ENCODE measurements at regions not wholly inside any gene's neighbourhood (a gene's known extent, or its start where the extent isn't known, plus 50 kb on each side); places are given as distances from the start of the nearest gene placed in this dataset.

DNA sequence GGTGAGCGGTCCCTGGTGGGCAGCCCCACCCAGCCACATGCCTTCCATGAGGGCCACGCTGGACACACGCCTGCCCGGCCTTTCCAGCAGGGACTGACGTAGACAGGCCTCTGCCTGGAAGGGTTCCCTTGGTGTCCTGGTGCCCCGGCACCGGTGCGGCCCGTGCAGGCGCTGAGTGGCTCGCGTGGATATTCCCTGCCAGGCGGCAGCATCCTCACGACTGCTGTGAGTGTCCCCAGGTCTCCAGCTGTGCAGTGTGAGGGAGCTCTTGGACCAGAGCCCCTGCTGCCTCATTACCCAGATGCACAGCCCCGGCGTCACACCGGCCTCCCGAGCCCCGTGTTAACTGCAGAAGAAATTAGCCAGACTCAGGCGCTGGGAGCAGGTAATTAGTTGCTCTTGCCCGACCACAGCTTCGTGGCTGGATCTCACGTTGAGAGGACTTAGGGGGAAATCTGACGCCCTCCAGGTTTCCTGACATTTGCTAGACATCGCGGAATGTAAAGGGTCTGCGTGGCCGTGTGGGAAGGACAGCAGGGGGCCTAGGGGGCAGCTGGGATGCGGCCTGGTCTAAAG lies 1196.3 kb downstream of the BRD1 start:
- Histone ChIP-seq H3K9me3 (ENCODE audit: control insufficient read depth, insufficient read depth, low read length) (peaks cover 54% of the 10 kb centered on the region), H3K56ac (ENCODE audit: extremely low read depth, insufficient read depth, low read length) (no peak overlapping the region), H3K18ac (ENCODE audit: low read depth, low read length) (no peak overlapping the region), H3K36me3 (ENCODE audit: control insufficient read depth, insufficient read depth, low read length) (no peaks in the 10 kb centered on the region), H3K4ac (ENCODE audit: low read depth, low read length) (no peak overlapping the region), H3K14ac (replicated peaks; ENCODE audit: low read depth, low read length) (no peak overlapping the region), H4K20me1 (ENCODE audit: insufficient read depth, low read length) (no peaks in the 10 kb centered on the region), H2AK5ac (ENCODE audit: low read depth, low read length) (no peak overlapping the region), H3K4me1 (ENCODE audit: control insufficient read depth, insufficient read depth, low read length) (no peaks in the 10 kb centered on the region), H3K23ac (ENCODE audit: low read depth, low read length) (no peak overlapping the region), H3K79me1 (ENCODE audit: low read depth in 1 of 2, low read length in 2 of 2) (no peaks in the 10 kb centered on the region), H4K5ac (ENCODE audit: low read depth, low read length) (no peak overlapping the region), H2BK5ac (ENCODE audit: low read depth, low read length, poor library complexity, severe bottlenecking) (no peak overlapping the region), H3K27ac (ENCODE audit: insufficient read depth, low read length) (no peak overlapping the region), H4K91ac (ENCODE audit: insufficient read depth, low read depth, low read length) (no peak overlapping the region), H2BK120ac (ENCODE audit: low read depth, low read length) (no peak overlapping the region), H2AK9ac (replicated peaks; ENCODE audit: low read depth, low read length, poor library complexity) (no peak overlapping the region), H3K9ac (ENCODE audit: low read depth, low read length) (no peak overlapping the region), H2BK20ac (ENCODE audit: low read depth, low read length) (no peak overlapping the region), H3K9me1 (ENCODE audit: insufficient read depth, low read length) (no peaks in the 10 kb centered on the region), H3K4me3 (ENCODE audit: insufficient read depth, low read depth, low read length) (no peak overlapping the region), H2BK15ac (ENCODE audit: low read depth, low read length) (no peak overlapping the region), H4K8ac (ENCODE audit: low read depth in 2 of 2, low read length in 2 of 2) (no peak overlapping the region), H3K4me2 (ENCODE audit: low read depth, low read length) (no peak overlapping the region), H2AFZ (replicated peaks; ENCODE audit: low read length, poor library complexity) (no peak overlapping the region), H3K27me3 (ENCODE audit: control insufficient read depth, insufficient read depth, low read length) (no peaks in the 10 kb centered on the region)
- intact Hi-C loops (cut with micrococcal nuclease) (no loop called here), dilution Hi-C loops (cut with HindIII; ENCODE audit: low sequenced_read_pairs, unreplicated experiment) (no loop called here), in situ Hi-C loops (cut with MboI; ENCODE audit: low sequenced_read_pairs) (no loop called here)
- no peak for ATAC-seq (ENCODE audit: low read depth)
- POLR2A ChIA-PET (ENCODE audit: unreplicated experiment) = no interaction called here
- BruUV-seq (replicated peaks) = no TSS peak
- DNase-seq = no peak
- TF ChIP-seq, protein P1, sequence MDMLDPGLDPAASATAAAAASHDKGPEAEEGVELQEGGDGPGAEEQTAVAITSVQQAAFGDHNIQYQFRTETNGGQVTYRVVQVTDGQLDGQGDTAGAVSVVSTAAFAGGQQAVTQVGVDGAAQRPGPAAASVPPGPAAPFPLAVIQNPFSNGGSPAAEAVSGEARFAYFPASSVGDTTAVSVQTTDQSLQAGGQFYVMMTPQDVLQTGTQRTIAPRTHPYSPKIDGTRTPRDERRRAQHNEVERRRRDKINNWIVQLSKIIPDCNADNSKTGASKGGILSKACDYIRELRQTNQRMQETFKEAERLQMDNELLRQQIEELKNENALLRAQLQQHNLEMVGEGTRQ (IDR thresholded peaks at IDR 0.05; ENCODE audit: low read depth, low read length) = no peak
- TF ChIP-seq MAFK (IDR thresholded peaks at IDR 0.05; ENCODE audit: low read depth, low read length) = no peak
- TF ChIP-seq BHLHE40 (IDR thresholded peaks at IDR 0.05; ENCODE audit: low read depth, low read length) = no peak
- no peak for TF ChIP-seq MAZ (IDR thresholded peaks at IDR 0.05; ENCODE audit: borderline replicate concordance, low read depth, low read length)
- TF ChIP-seq, protein P2, sequence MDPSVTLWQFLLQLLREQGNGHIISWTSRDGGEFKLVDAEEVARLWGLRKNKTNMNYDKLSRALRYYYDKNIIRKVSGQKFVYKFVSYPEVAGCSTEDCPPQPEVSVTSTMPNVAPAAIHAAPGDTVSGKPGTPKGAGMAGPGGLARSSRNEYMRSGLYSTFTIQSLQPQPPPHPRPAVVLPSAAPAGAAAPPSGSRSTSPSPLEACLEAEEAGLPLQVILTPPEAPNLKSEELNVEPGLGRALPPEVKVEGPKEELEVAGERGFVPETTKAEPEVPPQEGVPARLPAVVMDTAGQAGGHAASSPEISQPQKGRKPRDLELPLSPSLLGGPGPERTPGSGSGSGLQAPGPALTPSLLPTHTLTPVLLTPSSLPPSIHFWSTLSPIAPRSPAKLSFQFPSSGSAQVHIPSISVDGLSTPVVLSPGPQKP (IDR thresholded peaks at IDR 0.05; ENCODE audit: borderline replicate concordance, low read depth, low read length) = no peak
- no peak for TF ChIP-seq RFX5 (IDR thresholded peaks at IDR 0.05; ENCODE audit: low read depth, low read length)
- TF ChIP-seq FOS (IDR thresholded peaks at IDR 0.05; ENCODE audit: low read depth, low read length) = no peak
- TF ChIP-seq SMC3 (IDR thresholded peaks at IDR 0.05; ENCODE audit: low read depth, low read length) = no peak
- TF ChIP-seq CTCF (conservative IDR thresholded peaks at IDR 0.05; ENCODE audit: low read depth, low read length) = no peak
- TF ChIP-seq RCOR1 (IDR thresholded peaks at IDR 0.05; ENCODE audit: insufficient replicate concordance, low read length) = no peak
- TF ChIP-seq CHD1 (IDR thresholded peaks at IDR 0.05; ENCODE audit: low read depth, low read length) = no peak
- TF ChIP-seq NFE2L2 (IDR thresholded peaks at IDR 0.05; ENCODE audit: low read depth, low read length) = no peak
- TF ChIP-seq CEBPB (IDR thresholded peaks at IDR 0.05; ENCODE audit: low read depth, low read length) = no peak
- 70% methylated on average over 19 of the region's 29 CpGs; no CpG with 5 or more reads in 1 of the 2 experiments for WGBS, 2 experiments (ENCODE audit: extremely low coverage in 2 of 2, insufficient read length in 1 of 2)
- CTCF ChIA-PET = no interaction called here

Data from IMR-90 (cell line).